ENCODE measurements at regions not wholly inside any gene's neighbourhood (a gene's known extent, or its start where the extent isn't known, plus 50 kb on each side); places are given as distances from the start of the nearest gene placed in this dataset.

- no peak for TF ChIP-seq CTCF (conservative IDR thresholded peaks at IDR 0.05; ENCODE audit: low read depth in 2 of 2)
- no peak for TF ChIP-seq CREB1 (CRISPR knock-in tag; IDR thresholded peaks at IDR 0.05; ENCODE audit: low read depth)
- no peak for TF ChIP-seq POLR2AphosphoS5 (IDR thresholded peaks at IDR 0.05; ENCODE audit: low read depth)
- TF ChIP-seq REST (IDR thresholded peaks at IDR 0.05; ENCODE audit: unreplicated experiment), result no peak
- no peak for TF ChIP-seq EZH2 (IDR thresholded peaks at IDR 0.05; ENCODE audit: low read depth, unreplicated experiment)
- no peak for TF ChIP-seq ZNF331 (CRISPR knock-in tag; IDR thresholded peaks at IDR 0.05; ENCODE audit: low read depth)
- no peak for TF ChIP-seq EZH2phosphoT487 (IDR thresholded peaks at IDR 0.05; ENCODE audit: unreplicated experiment)
- TF ChIP-seq ZNF114 (CRISPR knock-in tag; IDR thresholded peaks at IDR 0.05), result no peak
- no peak for TF ChIP-seq ZNF462 (CRISPR knock-in tag; IDR thresholded peaks at IDR 0.05)
- no peak for TF ChIP-seq ETS1 (IDR thresholded peaks at IDR 0.05)
- no peak for TF ChIP-seq NANOG (IDR thresholded peaks at IDR 0.05; ENCODE audit: borderline replicate concordance)
- no peak for TF ChIP-seq JUNB (IDR thresholded peaks at IDR 0.05; ENCODE audit: unreplicated experiment)
- no peak for TF ChIP-seq STAT1 (IDR thresholded peaks at IDR 0.05; ENCODE audit: unreplicated experiment)
Observed at GRCh38 chr13:89163096-89163495, 1491.9 kb downstream of the SLITRK5 start.

Measured in GM23338 (cell line).